H1 (cell line): ENCODE measurements at regions not wholly inside any gene's neighbourhood (a gene's known extent, or its start where the extent isn't known, plus 50 kb on each side); places are given as distances from the start of the nearest gene placed in this dataset.

Experiments used
- CTCF ChIA-PET: fragments of 300-600 bp; sonication (Branson Sonifier 250); formaldehyde crosslinking; loops from one replicate; lab custom pipeline; 2021; ENCODE audit not compliant: partially characterized antibody; lab: Charles Lee
- POLR2A ChIA-PET: fragments of 300-600 bp; sonication (Branson Sonifier 250); formaldehyde crosslinking; loops from one replicate; lab custom pipeline; 2021; ENCODE audit warnings: inconsistent platforms; ENCODE audit not compliant: partially characterized antibody; lab: Charles Lee
- DNase-seq, 2 experiments: peaks; one replicate each; pipeline versions ENCODE4 v3.0.0 to v3.0.0-alpha.2; 2010 to 2022; ENCODE audit warnings: low spot score in 2 of 2, low read depth in 1 of 2, mixed read lengths in 1 of 2
- FAIRE-seq: peaks from 2 replicates; lab custom pipeline; 2011; peaks lifted over from hg19 to GRCh38; lab: Jason Lieb, UNC
- H2AFZ ChIP-seq: 2 replicates; pipeline ENCODE4 v1.8.1; 2012; ENCODE audit warnings: low read length, inconsistent platforms
- H2AK5ac ChIP-seq: 2 replicates; pipeline ENCODE4 v1.6.1; 2013; ENCODE audit warnings: low read depth, low read length
- H2BK120ac ChIP-seq: replicated peaks from 2 replicates; pipeline ENCODE3; 2013; ENCODE audit warnings: low read depth, low read length, inconsistent platforms
- H2BK12ac ChIP-seq: 2 replicates; pipeline ENCODE4 v1.6.1; 2013; ENCODE audit warnings: low read depth, low read length
- H2BK15ac ChIP-seq: 2 replicates; pipeline ENCODE4 v1.6.1; 2013; ENCODE audit warnings: low read length
- H2BK20ac ChIP-seq: 2 replicates; pipeline ENCODE4 v1.6.1; 2013; ENCODE audit warnings: low read length
- H2BK5ac ChIP-seq: 2 replicates; pipeline ENCODE4 v1.6.1; 2013; ENCODE audit warnings: low read depth, low read length
- H3K14ac ChIP-seq: 2 replicates; pipeline ENCODE4 v1.6.1; 2013; ENCODE audit warnings: inconsistent platforms; ENCODE audit not compliant: insufficient read length
- H3K18ac ChIP-seq: 2 replicates; pipeline ENCODE4 v1.6.1; 2013; ENCODE audit warnings: low read length; ENCODE audit errors: extremely low read depth
- H3K23ac ChIP-seq: 2 replicates; pipeline ENCODE4 v1.6.1; 2013; ENCODE audit warnings: inconsistent platforms; ENCODE audit not compliant: insufficient read length
- H3K23me2 ChIP-seq: 2 replicates; pipeline ENCODE4 v1.6.1; 2013; ENCODE audit warnings: low read depth, low read length
- H3K27ac ChIP-seq: 2 replicates; pipeline ENCODE4 v1.6.1; 2011; ENCODE audit warnings: low read depth, low read length, inconsistent platforms
- H3K27me3 ChIP-seq, 4 experiments: replicated peaks in 1 of 4; 1 replicate in 1 of 4; 2 replicates in 3 of 4; pipeline versions ENCODE4 v1.6.1 to v1.8.1; 2011 to 2013; ENCODE audit warnings: low read length in 3 of 4, mild to moderate bottlenecking in 3 of 4, inconsistent platforms in 2 of 4, mixed read lengths in 2 of 4, moderate library complexity in 1 of 4; ENCODE audit not compliant: control insufficient read depth in 3 of 4, insufficient read depth in 3 of 4; ENCODE audit errors: extremely low read depth in 1 of 4
- H3K36me3 ChIP-seq, 4 experiments: 2 replicates each; pipeline versions ENCODE4 v1.6.1 to v1.8.1; 2011 to 2013; ENCODE audit warnings: mild to moderate bottlenecking in 4 of 4, low read length in 3 of 4, moderate library complexity in 2 of 4, control low read depth in 1 of 4, inconsistent platforms in 1 of 4; ENCODE audit not compliant: insufficient read depth in 4 of 4, control insufficient read depth in 2 of 4
- H3K4ac ChIP-seq: replicated peaks from 2 replicates; pipeline ENCODE3; 2013; ENCODE audit warnings: low read length, low read depth, mixed read lengths, inconsistent platforms; ENCODE audit not compliant: insufficient read length
- H3K4me1 ChIP-seq, 4 experiments: replicated peaks in 1 of 4; 1 replicate in 1 of 4; 2 replicates in 3 of 4; pipeline versions ENCODE4 v1.6.1 to v1.8.1; 2011 to 2013; ENCODE audit warnings: low read length in 3 of 4, inconsistent platforms in 2 of 4, mixed read lengths in 1 of 4; ENCODE audit not compliant: insufficient read depth in 4 of 4, control insufficient read depth in 3 of 4
- H3K4me2 ChIP-seq, 2 experiments: 2 replicates each; pipeline versions ENCODE4 v1.6.1 to v1.8.1; 2011 to 2013; ENCODE audit warnings: low read depth in 2 of 2, low read length in 2 of 2, control low read depth in 1 of 2, inconsistent platforms in 1 of 2, mild to moderate bottlenecking in 1 of 2; ENCODE audit not compliant: insufficient read depth in 1 of 2
- H3K4me3 ChIP-seq, 4 experiments: fragments of 200-600, 300-600 bp in 1 of 4; sonication (generic), shearing (Covaris generic), sonication (Bioruptor Twin) in 1 of 4; 2 replicates each; pipeline versions ENCODE4 v1.5.1 to v1.8.1; 2011 to 2016; ENCODE audit warnings: low read length in 4 of 4, low read depth in 3 of 4, control low read depth in 2 of 4, inconsistent platforms in 2 of 4, mild to moderate bottlenecking in 2 of 4, mixed read lengths in 1 of 4, moderate library complexity in 1 of 4; ENCODE audit not compliant: insufficient read depth in 2 of 4; ENCODE audit errors: extremely low read depth in 1 of 4
- H3K56ac ChIP-seq: replicated peaks from 2 replicates; pipeline ENCODE3; 2013; ENCODE audit warnings: low read depth, mild to moderate bottlenecking, mixed read lengths, low read length, inconsistent platforms; ENCODE audit not compliant: insufficient read length
- H3K79me1 ChIP-seq: 2 replicates; pipeline ENCODE4 v1.6.1; 2013; ENCODE audit warnings: low read depth, low read length, control low read depth
- H3K79me2 ChIP-seq, 2 experiments: 2 replicates each; pipeline versions ENCODE4 v1.6.1 to v1.8.1; 2012 to 2013; ENCODE audit warnings: low read length in 2 of 2, mild to moderate bottlenecking in 2 of 2, inconsistent platforms in 1 of 2; ENCODE audit not compliant: insufficient read depth in 2 of 2, control insufficient read depth in 1 of 2
- H3K9ac ChIP-seq, 4 experiments: replicated peaks in 1 of 4; 1 replicate in 1 of 4; 2 replicates in 3 of 4; pipeline versions ENCODE4 v1.6.1 to v1.8.1; 2011 to 2013; ENCODE audit warnings: low read depth in 3 of 4, low read length in 3 of 4, control low read depth in 2 of 4, mild to moderate bottlenecking in 2 of 4, moderate library complexity in 2 of 4, inconsistent platforms in 1 of 4; ENCODE audit errors: extremely low read depth in 1 of 4
- H3K9me3 ChIP-seq, 2 experiments: 2 replicates each; pipeline versions ENCODE4 v1.6.1 to v1.8.1; 2012 to 2013; ENCODE audit warnings: mild to moderate bottlenecking in 2 of 2, moderate library complexity in 2 of 2, control low read depth in 1 of 2, inconsistent platforms in 1 of 2, low read depth in 1 of 2, low read length in 1 of 2, mixed read lengths in 1 of 2; ENCODE audit not compliant: insufficient read depth in 2 of 2
- H4K20me1 ChIP-seq, 2 experiments: replicated peaks in 1 of 2; 2 replicates each; pipeline versions ENCODE3 to v1.8.1; 2011 to 2013; ENCODE audit warnings: inconsistent platforms in 2 of 2, low read length in 2 of 2, mild to moderate bottlenecking in 1 of 2; ENCODE audit not compliant: insufficient read depth in 2 of 2, control insufficient read depth in 1 of 2
- H4K5ac ChIP-seq: 2 replicates; pipeline ENCODE4 v1.6.1; 2013; ENCODE audit warnings: low read length, low read depth, mixed read lengths, inconsistent platforms; ENCODE audit not compliant: insufficient read length
- H4K8ac ChIP-seq: 2 replicates; pipeline ENCODE4 v1.8.0; 2013; ENCODE audit warnings: mild to moderate bottlenecking, moderate library complexity, low read length, inconsistent platforms; ENCODE audit not compliant: insufficient read depth; ENCODE audit errors: extremely low read depth
- H4K91ac ChIP-seq: replicated peaks from 2 replicates; pipeline ENCODE3; 2013; ENCODE audit warnings: low read length, mixed read lengths, inconsistent platforms; ENCODE audit not compliant: insufficient read length
- NANOG ChIP-seq: IDR thresholded peaks from 2 replicates; pipeline ENCODE4 v1.6.1; 2011; ENCODE audit warnings: low read length, low read depth, mild to moderate bottlenecking, inconsistent platforms; ENCODE audit not compliant: insufficient read depth, poor library complexity, severe bottlenecking
- WGBS, 2 experiments: shearing (Covaris generic) in 1 of 2; methylation state at CpG; one replicate each; pipeline versions ENCODE4 v1.1.6 to v1.1.7; 2013 to 2015; ENCODE audit warnings: low lambda C conversion rate in 2 of 2, mixed read lengths in 2 of 2, inconsistent platforms in 1 of 2, low coverage in 1 of 2, missing lambda C conversion rate in 1 of 2; ENCODE audit not compliant: insufficient replicate concordance in 2 of 2, insufficient coverage in 1 of 2, insufficient read length in 1 of 2; ENCODE audit errors: extremely low coverage in 1 of 2, missing lambda C conversion rate in 1 of 2; 5-methylcytosine and 5-hydroxymethylcytosine counted together

DNA sequence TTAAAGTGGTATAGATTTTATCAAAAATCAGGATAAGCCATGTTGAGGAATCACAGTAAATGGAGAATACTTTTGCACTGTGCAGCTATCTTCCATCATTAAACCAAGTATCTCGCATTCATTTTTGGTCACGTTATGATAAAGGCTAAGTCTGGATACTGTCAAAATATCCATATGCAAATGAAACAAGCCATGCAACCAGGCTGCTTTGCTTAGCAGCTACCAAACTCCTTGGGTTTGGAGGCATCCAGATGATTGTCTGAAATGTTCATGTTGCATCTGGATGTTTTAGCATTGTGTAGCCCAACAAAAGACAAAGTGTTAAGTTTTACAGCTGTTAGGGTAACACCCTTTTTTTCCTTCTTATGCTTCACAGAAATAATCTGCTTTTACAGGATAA is 322.9 kb upstream of the MDFIC2 start:
- Histone ChIP-seq H2BK5ac (no peak overlapping the region), H3K4me1 (peaks cover 0 to 2% (median 0%) of the 10 kb centered on the region in 4 experiments; a peak in 2 of 7 replicates), H2BK12ac (no peak overlapping the region), H4K5ac (no peak overlapping the region), H3K79me2 (no peaks in the 10 kb centered on the region), H3K18ac (no peak overlapping the region), H3K27me3 (no peaks in the 10 kb centered on the region), H4K91ac (no peak overlapping the region), H2BK15ac (no peak overlapping the region), H2BK120ac (no peak overlapping the region), H3K9me3 (0 out of 4 replicates have a peak, but pooled peaks cover 0 to 2% of the 10 kb centered on the region in 2 experiments), H3K36me3 (no peaks in the 10 kb centered on the region; a peak in 1 of 8 replicates), H3K23ac (no peak overlapping the region), H2AK5ac (no peak overlapping the region), H2BK20ac (no peak overlapping the region), H3K9ac (no peak overlapping the region), H3K4ac (no peak overlapping the region), H3K4me2 (no peak overlapping the region), H3K23me2 (no peaks in the 10 kb centered on the region), H4K20me1 (no peaks in the 10 kb centered on the region), H3K4me3 (no peak overlapping the region), H2AFZ (no peak overlapping the region), H4K8ac (no peak overlapping the region), H3K27ac (no peak overlapping the region), H3K14ac (no peak overlapping the region), H3K79me1 (no peaks in the 10 kb centered on the region), H3K56ac (no peak overlapping the region)
- ChIA-PET CTCF (no interaction called here), POLR2A (no interaction called here)
- DNase-seq (no peak), FAIRE-seq (no peak)
- no peak for TF ChIP-seq NANOG
- 96% methylated on average over 2 of the region's 2 CpGs; no CpG with 5 or more reads in 1 of the 2 experiments for WGBS, 2 experiments
